GM20000 (cell line): ENCODE measurements at regions not wholly inside any gene's neighbourhood (a gene's known extent, or its start where the extent isn't known, plus 50 kb on each side); places are given as distances from the start of the nearest gene placed in this dataset.

Experiments
- DNase-seq: peaks from one replicate; pipeline ENCODE4 v3.0.0; 2012; ENCODE audit warnings: low spot score
- TF ChIP-seq, protein P1 (sequence below): IDR thresholded peaks from 2 replicates; pipeline ENCODE4 v1.5.1; 2012; ENCODE audit warnings: mild to moderate bottlenecking, control low read depth; ENCODE audit errors: extremely low read depth, missing control alignments

DNA sequence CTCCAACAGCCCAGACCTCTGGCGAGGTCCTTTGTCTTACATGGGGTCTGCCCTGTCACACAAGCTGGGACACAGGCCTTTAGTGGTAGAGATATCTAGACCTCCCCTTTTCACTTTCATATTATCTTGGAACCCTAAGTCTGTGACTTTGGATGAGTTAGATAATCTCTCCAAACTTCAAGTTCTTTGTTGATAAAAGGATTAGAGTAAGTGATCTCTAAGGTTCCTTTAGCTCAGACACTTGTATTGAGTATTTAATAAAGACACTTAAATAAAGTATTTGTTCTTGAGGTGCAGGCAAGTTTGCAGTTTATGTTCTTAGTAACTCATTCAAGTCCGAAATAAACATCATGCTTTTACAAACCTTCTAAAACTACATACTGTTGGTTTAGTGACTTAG lies 459.6 kb downstream of the SHQ1 start:
- TF ChIP-seq, protein P1, sequence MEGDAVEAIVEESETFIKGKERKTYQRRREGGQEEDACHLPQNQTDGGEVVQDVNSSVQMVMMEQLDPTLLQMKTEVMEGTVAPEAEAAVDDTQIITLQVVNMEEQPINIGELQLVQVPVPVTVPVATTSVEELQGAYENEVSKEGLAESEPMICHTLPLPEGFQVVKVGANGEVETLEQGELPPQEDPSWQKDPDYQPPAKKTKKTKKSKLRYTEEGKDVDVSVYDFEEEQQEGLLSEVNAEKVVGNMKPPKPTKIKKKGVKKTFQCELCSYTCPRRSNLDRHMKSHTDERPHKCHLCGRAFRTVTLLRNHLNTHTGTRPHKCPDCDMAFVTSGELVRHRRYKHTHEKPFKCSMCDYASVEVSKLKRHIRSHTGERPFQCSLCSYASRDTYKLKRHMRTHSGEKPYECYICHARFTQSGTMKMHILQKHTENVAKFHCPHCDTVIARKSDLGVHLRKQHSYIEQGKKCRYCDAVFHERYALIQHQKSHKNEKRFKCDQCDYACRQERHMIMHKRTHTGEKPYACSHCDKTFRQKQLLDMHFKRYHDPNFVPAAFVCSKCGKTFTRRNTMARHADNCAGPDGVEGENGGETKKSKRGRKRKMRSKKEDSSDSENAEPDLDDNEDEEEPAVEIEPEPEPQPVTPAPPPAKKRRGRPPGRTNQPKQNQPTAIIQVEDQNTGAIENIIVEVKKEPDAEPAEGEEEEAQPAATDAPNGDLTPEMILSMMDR: no peak
- no peak for DNase-seq

DNA sequence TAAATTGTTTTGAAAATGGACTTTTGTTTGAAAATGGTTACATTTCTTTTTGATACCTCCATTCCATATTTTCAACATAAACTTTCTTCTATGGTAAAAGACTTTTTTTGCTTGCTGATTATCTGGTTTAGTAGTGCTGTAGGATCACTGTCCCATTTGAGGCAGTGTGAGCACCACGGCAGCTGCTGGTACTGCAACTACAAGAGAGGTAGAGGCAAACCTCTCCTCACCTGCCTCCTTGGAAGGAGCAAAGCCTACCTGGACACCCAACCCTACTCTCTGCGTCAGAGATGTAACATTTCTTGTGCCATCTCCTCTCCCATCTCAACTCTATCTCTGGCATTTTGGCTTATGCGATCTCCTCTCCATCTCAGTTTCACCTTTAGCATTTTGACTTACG lies 460.1 kb downstream of the SHQ1 start:
- TF ChIP-seq, protein P1: no peak
- DNase-seq: no peak

DNA sequence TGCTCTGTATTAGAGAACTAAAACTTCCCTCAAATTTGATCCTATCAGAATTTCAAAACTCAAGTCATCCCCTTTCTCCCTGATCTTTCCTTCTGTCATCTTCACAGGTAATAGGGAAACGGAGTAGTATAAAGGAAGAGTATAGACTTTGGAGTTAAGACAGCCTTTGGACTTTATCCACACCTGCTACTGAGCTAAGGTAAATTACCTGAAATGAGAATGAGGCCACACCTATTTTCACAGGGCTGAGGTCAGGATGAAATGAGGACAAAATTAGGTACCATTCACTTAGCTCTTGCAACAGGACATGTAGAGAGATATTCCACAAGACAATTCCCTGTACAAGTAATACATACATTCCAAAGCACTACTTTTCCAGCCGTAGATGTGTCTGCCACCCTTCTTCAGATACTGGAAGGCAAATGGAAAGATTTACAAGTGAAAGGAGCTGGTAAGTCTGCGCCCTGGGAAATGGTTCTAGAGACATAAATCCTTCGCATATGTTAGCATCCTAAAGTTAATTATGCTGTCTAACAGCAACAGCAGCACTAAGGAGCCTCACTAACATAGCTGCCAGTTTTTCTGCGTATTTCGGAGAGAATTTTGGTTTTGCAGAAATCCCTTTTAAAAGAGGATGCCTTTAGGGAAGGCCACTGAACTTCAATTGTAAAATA lies 461.8 kb downstream of the SHQ1 start:
- TF ChIP-seq, protein P1: no peak
- no peak for DNase-seq

DNA sequence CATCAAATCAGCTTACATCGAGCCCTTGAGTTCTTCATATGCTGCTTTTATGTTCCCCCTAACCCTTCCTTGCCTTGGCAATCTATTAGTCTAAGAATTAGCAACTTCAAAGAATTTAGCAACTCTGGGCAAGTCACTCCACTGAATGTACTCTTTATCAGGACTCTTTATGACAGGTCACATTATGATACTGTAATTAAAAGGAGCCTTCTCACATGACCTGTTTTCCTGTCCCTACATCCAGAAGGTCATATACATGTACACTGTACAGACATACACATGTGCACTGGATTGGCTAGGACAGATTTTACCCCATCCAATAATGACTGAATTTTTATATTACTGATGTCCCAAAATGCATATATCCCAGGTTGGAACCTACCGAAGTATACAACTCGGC lies 463.1 kb downstream of the SHQ1 start:
- TF ChIP-seq, protein P1: no peak
- no peak for DNase-seq

DNA sequence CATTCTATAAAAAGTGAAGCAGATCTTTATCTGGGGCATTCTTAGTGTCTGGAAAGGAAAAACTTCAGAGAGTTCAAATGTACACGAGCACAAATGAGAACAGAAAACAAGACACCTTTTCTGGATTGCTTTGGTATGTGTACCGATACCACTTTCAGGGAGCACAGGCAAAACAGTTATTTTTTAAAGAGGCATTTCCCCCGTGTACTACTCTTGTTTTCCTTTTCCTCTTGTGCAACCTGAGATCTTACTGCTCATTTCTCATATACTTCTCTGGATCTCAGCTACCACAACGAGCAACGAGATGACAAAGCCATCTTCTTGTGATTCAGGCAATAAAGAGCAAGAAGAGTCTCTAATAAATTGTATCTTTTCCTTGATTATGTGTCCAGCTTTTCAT lies 463.6 kb downstream of the SHQ1 start:
- DNase-seq: no peak

DNA sequence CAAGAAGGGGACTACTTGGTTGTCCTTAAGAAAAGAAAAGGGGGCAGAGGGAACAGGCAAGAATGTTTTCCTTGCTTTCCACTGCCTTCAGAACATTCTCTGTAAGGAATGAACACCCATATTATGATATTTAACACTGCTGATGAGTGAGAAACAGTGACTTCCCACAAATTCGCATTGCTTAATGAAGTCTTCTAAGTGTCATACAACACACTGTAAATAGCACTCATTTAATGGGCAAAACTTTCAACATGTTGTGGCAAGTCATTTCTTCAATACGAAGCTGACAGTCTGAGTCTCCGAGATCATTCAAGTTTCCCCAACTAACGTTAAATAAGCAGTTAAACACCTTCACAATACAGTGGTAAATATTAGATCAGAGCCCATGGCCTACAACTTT lies 464.4 kb downstream of the SHQ1 start:
- TF ChIP-seq, protein P1: no peak
- no peak for DNase-seq

More for the DNA sequence above, 463.6 kb downstream of the SHQ1 start:
- TF ChIP-seq, protein P1: no peak

DNA sequence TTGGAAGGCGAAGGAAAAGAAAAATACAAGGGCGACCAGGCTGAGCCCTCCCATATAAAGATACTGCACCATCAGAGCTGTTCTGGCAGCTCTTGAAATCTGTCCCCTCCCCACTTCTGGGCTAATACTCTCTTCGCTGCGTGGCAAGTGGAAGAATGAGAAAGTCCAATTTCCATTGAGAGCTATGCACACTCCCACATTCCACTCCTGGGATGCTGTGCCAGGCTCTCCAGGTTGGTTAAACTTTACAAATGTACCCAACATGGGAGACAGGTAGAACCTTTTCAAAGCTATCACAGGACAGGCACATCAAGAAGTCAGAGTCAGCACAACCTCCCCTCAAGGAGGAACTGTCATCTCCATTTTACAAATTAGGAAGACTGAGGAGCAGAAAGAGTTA lies 465.0 kb downstream of the SHQ1 start:
- TF ChIP-seq, protein P1: no peak
- DNase-seq: no peak
